ENCODE measurements at regions not wholly inside any gene's neighbourhood (a gene's known extent, or its start where the extent isn't known, plus 50 kb on each side); places are given as distances from the start of the nearest gene placed in this dataset.

DNA sequence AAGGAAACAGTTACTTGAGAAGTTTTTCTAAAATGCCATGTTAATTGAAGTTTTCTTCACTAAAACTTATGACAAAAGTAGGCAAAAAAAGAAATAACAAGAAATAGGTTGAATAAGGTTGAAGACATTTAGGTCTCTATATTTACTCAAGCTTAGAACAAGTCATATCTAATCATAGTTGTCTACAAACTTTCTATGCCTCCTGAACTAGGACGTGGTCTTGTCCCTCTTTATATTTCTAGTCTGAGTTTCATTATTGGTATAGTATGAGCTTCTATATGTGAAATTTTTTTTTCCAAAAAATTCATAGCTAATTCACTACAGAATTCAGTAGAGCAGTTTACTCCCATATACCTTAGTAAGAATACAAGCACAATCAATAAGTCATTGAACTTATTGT, 836.4 kb downstream of the SLITRK6 start:
- no peak overlapping the region for H3K27ac Mint-ChIP-seq
- Histone ChIP-seq H2AFZ (no peak overlapping the region), H3K4me1 (ENCODE audit: insufficient read depth) (no peaks in the 10 kb centered on the region), H4K20me1 (replicated peaks; ENCODE audit: insufficient read depth) (no peaks in the 10 kb centered on the region), H3K9me2 (ENCODE audit: insufficient read depth) (no peaks in the 10 kb centered on the region), H3K36me3 (ENCODE audit: insufficient read depth) (no peaks in the 10 kb centered on the region), H3K27ac (ENCODE audit: low read depth) (no peak overlapping the region), H3K4me3 (no peak overlapping the region), H3K79me2 (replicated peaks; ENCODE audit: insufficient read depth) (no peaks in the 10 kb centered on the region), H3F3A (replicated peaks; ENCODE audit: low read depth) (no peaks in the 10 kb centered on the region), H3K4me2 (no peak overlapping the region), H3K27me3 (ENCODE audit: insufficient read depth) (no peaks in the 10 kb centered on the region)
- no peak for DNase-seq (ENCODE audit: low spot score)
- H3K4me1 Mint-ChIP-seq = no peaks in the 10 kb centered on the region
- H3K27me3 Mint-ChIP-seq (ENCODE audit: insufficient read depth, low read depth, poor library complexity) = no peaks in the 10 kb centered on the region
- TF ChIP-seq ETS1 (IDR thresholded peaks at IDR 0.05) = no peak
- no peak for TF ChIP-seq STAT1 (IDR thresholded peaks at IDR 0.05; ENCODE audit: unreplicated experiment)
- no peak for TF ChIP-seq ZNF331 (CRISPR knock-in tag; IDR thresholded peaks at IDR 0.05; ENCODE audit: low read depth)
- TF ChIP-seq ZNF462 (CRISPR knock-in tag; IDR thresholded peaks at IDR 0.05) = no peak
- TF ChIP-seq ZNF114 (CRISPR knock-in tag; IDR thresholded peaks at IDR 0.05) = no peak
- no peak for TF ChIP-seq POLR2AphosphoS5 (IDR thresholded peaks at IDR 0.05; ENCODE audit: low read depth)
- TF ChIP-seq, protein P1, sequence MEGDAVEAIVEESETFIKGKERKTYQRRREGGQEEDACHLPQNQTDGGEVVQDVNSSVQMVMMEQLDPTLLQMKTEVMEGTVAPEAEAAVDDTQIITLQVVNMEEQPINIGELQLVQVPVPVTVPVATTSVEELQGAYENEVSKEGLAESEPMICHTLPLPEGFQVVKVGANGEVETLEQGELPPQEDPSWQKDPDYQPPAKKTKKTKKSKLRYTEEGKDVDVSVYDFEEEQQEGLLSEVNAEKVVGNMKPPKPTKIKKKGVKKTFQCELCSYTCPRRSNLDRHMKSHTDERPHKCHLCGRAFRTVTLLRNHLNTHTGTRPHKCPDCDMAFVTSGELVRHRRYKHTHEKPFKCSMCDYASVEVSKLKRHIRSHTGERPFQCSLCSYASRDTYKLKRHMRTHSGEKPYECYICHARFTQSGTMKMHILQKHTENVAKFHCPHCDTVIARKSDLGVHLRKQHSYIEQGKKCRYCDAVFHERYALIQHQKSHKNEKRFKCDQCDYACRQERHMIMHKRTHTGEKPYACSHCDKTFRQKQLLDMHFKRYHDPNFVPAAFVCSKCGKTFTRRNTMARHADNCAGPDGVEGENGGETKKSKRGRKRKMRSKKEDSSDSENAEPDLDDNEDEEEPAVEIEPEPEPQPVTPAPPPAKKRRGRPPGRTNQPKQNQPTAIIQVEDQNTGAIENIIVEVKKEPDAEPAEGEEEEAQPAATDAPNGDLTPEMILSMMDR (conservative IDR thresholded peaks at IDR 0.05; ENCODE audit: low read depth in 2 of 2) = no peak
- no peak for TF ChIP-seq EZH2phosphoT487 (IDR thresholded peaks at IDR 0.05; ENCODE audit: unreplicated experiment)
- no peak for TF ChIP-seq CREB1 (CRISPR knock-in tag; IDR thresholded peaks at IDR 0.05; ENCODE audit: low read depth)
- TF ChIP-seq EZH2 (IDR thresholded peaks at IDR 0.05; ENCODE audit: low read depth, unreplicated experiment) = no peak
- TF ChIP-seq REST (IDR thresholded peaks at IDR 0.05; ENCODE audit: unreplicated experiment) = no peak
- no peak for TF ChIP-seq JUNB (IDR thresholded peaks at IDR 0.05; ENCODE audit: unreplicated experiment)
- TF ChIP-seq NANOG (IDR thresholded peaks at IDR 0.05; ENCODE audit: borderline replicate concordance) = no peak
- H3K4me3 Mint-ChIP-seq = no peak overlapping the region
- no peaks in the 10 kb centered on the region for H3K9me3 Mint-ChIP-seq
- no peak for ATAC-seq
- H3K36me3 Mint-ChIP-seq (ENCODE audit: low read depth) = no peaks in the 10 kb centered on the region
